Urinary bladder (tissue), 3 donors: ENCODE measurements at regions not wholly inside any gene's neighbourhood (a gene's known extent, or its start where the extent isn't known, plus 50 kb on each side); places are given as distances from the start of the nearest gene placed in this dataset.
"Not testable (repeated sequence)": the region's sequence is repeated elsewhere in the genome, so short reads cannot be mapped to it uniquely, and the experiment has no call there.

Experiments
- DNase-seq: peaks from one replicate; pipeline ENCODE4 v3.0.0-alpha.2; 2015; ENCODE audit errors: extremely low spot score
- H3K27ac ChIP-seq: one replicate; pipeline ENCODE4 v1.5.1; 2013; ENCODE audit warnings: low read depth, mild to moderate bottlenecking, moderate library complexity
- H3K36me3 ChIP-seq: one replicate; pipeline ENCODE4 v1.6.1; 2013; ENCODE audit warnings: mild to moderate bottlenecking, moderate library complexity; ENCODE audit not compliant: insufficient read depth
- H3K4me1 ChIP-seq: one replicate; pipeline ENCODE4 v1.6.1; 2013; ENCODE audit warnings: mild to moderate bottlenecking, moderate library complexity; ENCODE audit not compliant: insufficient read depth
- H3K4me3 ChIP-seq: one replicate; pipeline ENCODE4 v1.5.1; 2013; ENCODE audit warnings: low read depth, low read length
- WGBS: extraction: QIAGEN DNeasy Blood & Tissue Kit; methylation state at CpG from one replicate; pipeline ENCODE4 v1.1.7; 2013; 5-methylcytosine and 5-hydroxymethylcytosine counted together
- donor health status: healthy with polysubstance abuse.
- donor health status: healthy.

DNA sequence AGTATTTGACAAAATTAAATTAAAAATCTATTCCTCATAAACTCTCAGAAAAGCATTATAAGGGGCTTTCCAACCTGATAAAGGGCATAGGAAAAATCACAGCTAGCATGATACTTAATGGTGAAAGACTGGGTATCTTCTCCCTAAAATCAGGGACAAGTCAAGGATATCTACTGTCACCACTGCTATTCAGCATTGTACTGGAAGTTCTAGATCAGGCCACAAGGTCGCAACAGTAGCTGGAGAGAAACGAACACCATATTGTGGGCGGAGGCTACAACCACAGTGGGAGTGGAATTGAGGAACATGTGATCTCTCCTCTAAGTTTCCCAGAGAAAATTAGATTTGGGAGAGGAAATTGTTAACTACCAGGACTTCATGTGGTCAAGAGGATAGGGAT, 70.0 kb upstream of the NAMPT start:
- 75% methylated on average over 3 of the region's 3 CpGs for WGBS
- H3K27ac ChIP-seq: no peak overlapping the region
- no peak for DNase-seq
- no peak overlapping the region for H3K4me3 ChIP-seq
- no peaks in the 10 kb centered on the region for H3K4me1 ChIP-seq
- H3K36me3 ChIP-seq: peaks cover 2% of the 10 kb centered on the region

DNA sequence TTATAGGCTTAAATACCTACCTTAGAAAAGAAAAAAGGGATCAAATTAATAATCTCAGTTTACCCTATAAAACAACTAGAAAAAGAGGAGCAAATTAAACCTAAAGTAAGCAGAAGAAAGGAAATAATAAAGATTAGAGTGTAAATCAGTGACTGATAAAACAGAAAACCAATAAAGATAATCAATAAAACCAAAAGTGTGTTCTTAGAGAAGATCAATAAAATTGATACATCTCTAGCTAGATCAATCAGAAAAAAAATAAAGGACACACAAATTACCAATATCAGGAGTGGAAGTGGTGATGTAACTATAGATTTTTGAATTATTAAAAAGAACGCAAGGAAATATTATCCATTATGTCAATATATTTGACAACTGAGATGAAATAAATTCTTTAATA, 69.2 kb upstream of the NAMPT start:
- no peak overlapping the region for H3K4me3 ChIP-seq
- 1% methylated on average over 1 of the region's 1 CpG for WGBS
- no peak overlapping the region for H3K27ac ChIP-seq
- H3K4me1 ChIP-seq: no peaks in the 10 kb centered on the region
- no peak for DNase-seq
- peaks cover 2% of the 10 kb centered on the region for H3K36me3 ChIP-seq

DNA sequence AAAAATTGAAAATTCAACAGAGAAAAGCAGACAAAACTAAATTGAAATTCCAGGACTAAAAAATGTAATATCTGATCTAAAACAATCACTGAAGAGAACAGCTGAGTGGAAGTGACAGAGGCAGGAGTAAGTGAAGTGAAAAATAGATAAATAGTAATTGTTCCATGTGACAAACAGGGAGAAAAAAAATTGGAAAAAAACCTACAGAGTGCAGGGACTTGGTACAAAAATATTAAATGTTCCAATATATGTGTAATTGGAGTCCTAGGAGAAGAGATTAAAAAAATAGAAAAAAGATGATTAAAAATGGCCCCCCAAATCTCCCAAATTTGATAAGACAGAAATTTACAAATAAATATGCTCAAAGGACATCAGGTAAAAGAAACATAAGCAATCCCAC, 63.4 kb upstream of the NAMPT start:
- Histone ChIP-seq H3K4me3 (no peak overlapping the region), H3K36me3 (no peaks in the 10 kb centered on the region), H3K4me1 (no peaks in the 10 kb centered on the region), H3K27ac (no peak overlapping the region)
- no peak for DNase-seq

DNA sequence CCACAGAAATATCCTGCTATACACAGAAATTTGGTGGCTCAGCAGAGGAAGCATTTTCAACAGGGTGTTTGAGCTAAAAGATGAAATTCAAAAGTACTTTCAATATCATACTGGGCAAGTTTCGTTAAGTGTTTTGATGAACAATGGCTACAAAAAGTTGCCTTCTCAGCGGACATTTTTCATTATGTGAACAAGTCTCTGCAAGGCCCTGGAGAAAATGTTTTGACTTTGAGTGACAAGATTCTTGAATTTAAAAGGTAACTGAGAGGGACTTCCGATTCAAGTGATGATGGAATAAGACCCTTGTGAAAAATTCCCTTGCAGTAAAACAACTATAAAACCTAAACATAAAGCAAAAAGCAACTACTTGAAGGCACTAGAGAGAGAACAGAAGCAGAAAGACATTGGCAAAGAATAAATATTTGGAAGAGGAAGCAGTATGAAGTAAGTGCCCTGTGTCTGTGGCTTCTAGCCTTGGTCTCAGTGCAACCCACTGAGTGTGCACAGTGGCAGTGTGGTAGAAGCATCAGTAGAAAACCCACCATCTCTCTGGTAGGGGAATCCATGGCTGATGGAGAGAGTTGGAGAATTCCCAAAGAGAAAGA, 62.5 kb upstream of the NAMPT start:
- no peak for DNase-seq
- Histone ChIP-seq H3K4me3 (no peak overlapping the region), H3K36me3 (no peaks in the 10 kb centered on the region), H3K4me1 (no peaks in the 10 kb centered on the region), H3K27ac (no peak overlapping the region)
- WGBS: 84% methylated on average over 3 of the region's 3 CpGs

DNA sequence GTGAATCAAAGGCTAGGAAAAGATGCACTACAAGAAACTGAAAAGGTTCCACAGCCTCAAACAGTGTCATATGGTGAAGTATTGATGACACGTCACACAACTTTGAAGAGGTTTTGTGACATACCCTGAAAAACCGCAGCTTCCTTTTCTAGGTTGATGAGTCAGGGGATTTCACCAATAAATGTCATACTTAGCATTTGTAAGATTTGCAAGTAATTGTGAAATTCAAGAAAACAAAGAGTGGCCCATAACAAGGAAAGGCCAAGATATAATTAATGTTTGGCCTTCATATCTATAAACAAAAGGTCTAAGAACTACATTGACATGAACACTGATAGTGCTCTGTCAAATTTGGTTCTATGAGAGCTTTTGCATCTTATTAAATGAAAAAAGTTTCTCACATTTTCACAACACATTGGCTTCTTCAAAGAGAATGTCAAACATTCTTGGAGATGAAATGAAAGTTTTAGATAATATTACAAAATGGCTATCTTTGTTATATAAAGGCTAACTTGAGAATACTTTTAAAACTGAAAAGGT, 62.0 kb upstream of the NAMPT start:
- Histone ChIP-seq H3K4me1 (no peaks in the 10 kb centered on the region), H3K4me3 (no peak overlapping the region), H3K36me3 (no peaks in the 10 kb centered on the region), H3K27ac (no peak overlapping the region)
- 65% methylated on average over 2 of the region's 2 CpGs for WGBS
- DNase-seq: no peak

DNA sequence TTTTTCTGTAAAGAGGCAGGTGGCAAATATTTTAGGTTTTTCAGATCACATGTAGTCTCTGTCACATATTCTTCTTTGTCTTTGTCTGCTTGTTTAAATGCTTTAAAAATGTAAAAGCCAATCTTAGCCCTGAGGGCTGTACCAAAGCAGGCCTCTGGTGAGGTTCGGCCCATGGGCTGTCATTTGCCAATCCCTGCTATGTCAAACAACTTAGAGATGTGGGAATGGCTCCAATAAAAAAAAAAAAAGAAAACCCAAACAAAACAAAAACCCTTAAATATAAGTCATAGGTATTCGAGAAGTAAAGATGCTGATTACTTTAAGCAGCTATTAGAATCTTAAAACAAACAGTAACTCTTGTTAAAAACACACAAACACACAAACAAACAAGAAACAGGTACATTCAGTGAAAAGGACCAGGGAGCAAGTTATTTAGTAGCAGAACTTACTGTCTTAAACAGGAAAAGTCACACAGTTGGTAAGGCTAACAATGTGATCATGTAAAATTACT, 61.4 kb upstream of the NAMPT start:
- no peak overlapping the region for H3K4me3 ChIP-seq
- H3K36me3 ChIP-seq: no peaks in the 10 kb centered on the region
- 60% methylated on average over 2 of the region's 2 CpGs for WGBS
- H3K4me1 ChIP-seq: no peaks in the 10 kb centered on the region
- DNase-seq: no peak
- no peak overlapping the region for H3K27ac ChIP-seq

DNA sequence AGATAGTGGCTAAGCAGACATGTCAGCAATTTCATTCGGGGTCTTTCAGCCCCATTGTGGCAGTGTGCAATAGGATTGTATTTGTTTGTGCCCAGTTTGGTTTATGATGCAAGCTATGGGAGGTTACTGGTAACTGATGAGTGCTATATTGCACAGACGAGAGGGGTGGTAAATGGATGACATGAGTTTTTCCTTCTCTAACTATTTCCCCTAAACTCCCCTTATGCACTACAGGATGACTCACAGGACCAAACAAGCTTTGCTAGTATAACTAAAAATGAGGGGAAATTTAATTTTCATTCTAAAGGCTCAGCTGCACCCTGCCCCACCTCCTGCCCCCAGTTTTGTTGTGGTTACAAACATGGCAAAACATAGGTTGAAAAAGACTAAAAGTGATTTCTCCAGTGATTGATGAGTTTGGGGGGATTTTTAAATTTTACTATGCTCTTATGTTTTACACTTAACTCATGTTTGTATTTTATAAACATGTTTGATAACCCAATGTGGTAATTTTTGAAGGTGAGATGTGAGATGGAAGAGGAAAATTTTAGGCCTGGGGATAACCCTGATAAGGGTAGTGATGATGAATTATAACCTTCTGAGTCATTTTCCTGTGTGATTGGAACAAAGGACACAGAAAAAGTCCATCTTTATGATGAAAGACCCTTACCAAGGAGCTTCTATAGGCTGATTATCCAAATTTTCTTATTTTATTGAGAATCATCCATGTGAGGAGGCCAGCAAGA, 60.8 kb upstream of the NAMPT start:
- no peak for DNase-seq
- no peaks in the 10 kb centered on the region for H3K36me3 ChIP-seq
- 70% methylated on average over 2 of the region's 2 CpGs for WGBS
- no peak overlapping the region for H3K27ac ChIP-seq
- no peak overlapping the region for H3K4me3 ChIP-seq
- no peaks in the 10 kb centered on the region for H3K4me1 ChIP-seq

DNA sequence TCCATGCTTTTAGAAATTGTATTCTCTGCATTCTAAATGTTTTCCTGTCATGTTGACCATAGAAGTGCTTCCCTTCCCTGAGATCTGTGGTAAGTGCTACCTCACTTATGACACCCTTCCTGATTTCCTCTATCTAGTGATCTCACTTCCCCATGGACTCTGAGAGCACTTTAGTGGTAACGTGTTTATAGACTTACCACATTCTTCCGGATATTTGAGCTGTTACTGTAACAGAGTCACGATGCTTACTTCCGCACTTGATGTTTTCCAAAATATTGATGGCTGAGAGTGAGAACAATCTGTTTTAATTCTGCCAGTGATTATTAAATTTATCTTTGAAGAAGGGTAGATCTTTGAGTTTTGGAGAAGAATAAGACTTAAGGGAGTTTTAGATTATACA, 60.1 kb upstream of the NAMPT start:
- Histone ChIP-seq H3K4me1 (no peaks in the 10 kb centered on the region), H3K27ac (no peak overlapping the region), H3K4me3 (no peak overlapping the region), H3K36me3 (no peaks in the 10 kb centered on the region)
- no peak for DNase-seq
- WGBS: 83% methylated on average over 4 of the region's 4 CpGs

DNA sequence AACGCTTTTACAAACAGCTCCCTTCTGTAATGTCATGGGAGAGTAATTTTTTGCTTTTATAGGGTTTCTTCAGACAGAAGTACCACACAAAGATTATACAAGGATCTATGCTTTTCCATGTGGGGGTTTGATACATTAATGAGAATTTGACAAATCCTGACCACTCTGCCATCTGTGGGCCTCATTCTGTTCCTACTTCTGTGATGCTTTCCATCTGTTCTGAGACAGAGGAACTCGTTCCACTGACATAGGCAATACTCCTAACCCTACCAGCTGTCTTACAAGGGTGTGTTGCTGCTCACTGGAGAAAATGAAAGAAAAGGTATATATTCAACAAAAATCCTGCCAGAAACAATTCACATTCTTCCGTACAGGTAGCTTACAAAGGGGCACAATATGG, 59.4 kb upstream of the NAMPT start:
- 65% methylated on average over 3 of the region's 3 CpGs for WGBS
- H3K4me3 ChIP-seq: no peak overlapping the region
- DNase-seq: no peak
- H3K4me1 ChIP-seq: no peaks in the 10 kb centered on the region
- no peak overlapping the region for H3K27ac ChIP-seq
- no peaks in the 10 kb centered on the region for H3K36me3 ChIP-seq

DNA sequence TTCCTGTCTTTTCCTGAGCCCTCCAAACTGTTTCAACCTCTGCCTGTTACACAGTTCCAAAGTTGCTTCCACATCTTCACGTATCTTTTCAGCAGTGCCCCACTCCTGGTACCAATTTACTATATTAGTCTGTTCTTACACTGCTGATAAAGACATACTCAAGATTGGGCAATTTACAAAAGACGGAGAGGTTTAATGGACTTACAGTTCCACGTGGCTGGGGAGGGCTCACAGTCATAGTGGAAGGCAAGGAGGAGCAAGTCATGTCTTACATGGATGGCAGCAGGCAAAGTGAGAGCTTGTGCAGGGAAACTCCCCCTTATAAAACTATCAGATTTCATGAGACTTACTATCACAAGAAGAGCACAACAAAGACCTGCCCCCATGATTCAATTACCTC, 57.3 kb upstream of the NAMPT start:
- DNase-seq, H3K4me1 ChIP-seq, H3K4me3 ChIP-seq, H3K36me3 ChIP-seq, H3K27ac ChIP-seq: not testable (repeated sequence)
- 73% methylated on average over 3 of the region's 3 CpGs for WGBS

DNA sequence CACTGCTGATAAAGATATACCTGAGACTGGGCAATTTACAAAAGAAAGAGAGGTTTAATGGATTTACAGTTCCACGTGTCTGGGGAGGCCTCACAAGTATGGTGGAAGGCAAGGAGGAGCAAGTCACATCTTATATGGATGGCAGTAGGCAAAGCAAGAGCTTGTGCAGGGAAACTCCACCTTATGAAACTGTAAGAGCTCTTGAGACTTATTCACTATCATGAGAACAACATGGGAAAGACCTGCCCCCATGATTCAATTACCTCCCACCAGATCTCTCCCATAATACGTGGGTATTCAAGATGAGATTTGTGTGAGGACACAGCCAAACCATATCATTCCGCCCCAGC, 55.4 kb upstream of the NAMPT start:
- not testable (repeated sequence) for H3K4me1 ChIP-seq, H3K27ac ChIP-seq, DNase-seq, H3K36me3 ChIP-seq, H3K4me3 ChIP-seq
- WGBS: 55% methylated on average over 3 of the region's 3 CpGs

DNA sequence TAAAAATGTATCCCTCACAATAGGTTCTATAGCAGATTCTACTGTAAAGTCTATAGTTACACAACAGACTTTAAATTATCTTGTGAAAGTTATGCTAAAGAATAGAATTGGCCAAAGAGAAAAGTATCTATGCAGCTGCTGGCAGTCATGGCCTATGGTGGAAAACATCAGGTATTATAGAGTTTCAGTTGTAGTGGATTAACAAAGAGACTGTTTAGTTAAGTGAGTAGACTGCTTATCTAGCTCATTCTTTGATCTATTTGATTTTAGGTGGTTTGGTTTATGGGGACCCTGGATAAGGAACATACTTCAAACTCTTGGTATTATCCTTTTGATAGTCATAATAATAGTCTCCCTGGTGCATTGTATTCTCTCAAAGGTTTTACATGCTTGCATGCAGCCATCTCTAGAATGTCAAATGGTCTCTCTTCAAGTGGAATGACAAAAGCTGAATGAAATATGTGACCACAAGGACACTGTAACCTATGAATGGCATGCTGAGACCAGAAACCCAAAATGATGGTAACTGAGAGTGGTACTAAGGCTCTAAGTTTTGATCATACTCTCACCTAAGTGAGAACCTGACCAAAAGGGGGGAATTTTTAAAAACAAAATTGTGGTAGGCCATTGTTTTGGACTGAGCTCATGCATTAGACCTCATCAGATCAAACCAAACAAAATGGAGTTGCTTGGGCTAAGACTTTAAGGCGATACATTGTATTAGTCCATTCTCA, 54.9 kb upstream of the NAMPT start:
- 67% methylated on average over 1 of the region's 1 CpG for WGBS
- Histone ChIP-seq H3K27ac (no peak overlapping the region), H3K4me3 (no peak overlapping the region), H3K4me1 (no peaks in the 10 kb centered on the region), H3K36me3 (no peaks in the 10 kb centered on the region)
- DNase-seq: no peak

DNA sequence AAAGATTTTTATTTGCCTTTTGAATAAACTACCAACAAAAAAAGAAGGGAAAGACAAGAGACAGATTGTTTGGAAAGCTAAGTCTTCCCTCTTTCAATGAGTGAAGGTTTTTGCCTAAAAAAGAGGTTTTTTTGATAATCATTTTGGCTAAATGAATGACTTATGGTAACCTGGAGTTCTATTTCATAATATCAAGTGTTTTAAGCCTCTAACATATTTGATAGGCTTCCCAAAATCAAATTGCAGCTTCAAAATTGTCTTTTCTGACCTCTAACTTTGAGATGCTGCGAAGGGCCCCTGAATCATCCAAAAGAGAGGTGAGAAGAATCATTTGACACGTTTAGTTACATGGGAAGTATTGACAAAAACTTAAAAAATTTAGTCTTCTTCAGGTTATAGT, 53.0 kb upstream of the NAMPT start:
- Histone ChIP-seq H3K36me3 (no peaks in the 10 kb centered on the region), H3K27ac (no peak overlapping the region), H3K4me3 (no peak overlapping the region), H3K4me1 (no peaks in the 10 kb centered on the region)
- DNase-seq: no peak
- WGBS: 52% methylated on average over 2 of the region's 2 CpGs

DNA sequence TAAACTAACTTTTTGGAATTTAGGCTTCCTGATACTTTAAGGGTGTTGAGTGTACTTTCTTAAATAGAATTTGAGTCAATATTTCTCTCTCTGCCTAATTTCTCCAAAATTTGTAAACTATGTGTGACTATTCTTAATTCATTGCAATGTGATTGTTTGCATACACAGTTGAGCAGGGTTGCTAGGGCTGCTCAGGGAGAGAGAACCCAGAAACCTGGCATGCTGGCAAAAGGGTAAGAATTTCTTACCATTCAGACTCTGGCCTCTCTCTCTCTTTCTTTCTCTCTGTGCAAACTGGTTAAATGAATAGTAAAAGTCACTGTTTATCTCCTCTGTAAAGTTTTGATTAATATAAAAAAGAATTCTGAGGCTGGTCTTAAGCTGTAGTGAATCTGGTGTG, 51.0 kb upstream of the NAMPT start:
- no peak overlapping the region for H3K4me3 ChIP-seq
- H3K36me3 ChIP-seq: no peaks in the 10 kb centered on the region
- DNase-seq: no peak
- H3K4me1 ChIP-seq: no peaks in the 10 kb centered on the region
- no peak overlapping the region for H3K27ac ChIP-seq
